ENCODE measurements at regions not wholly inside any gene's neighbourhood (a gene's known extent, or its start where the extent isn't known, plus 50 kb on each side); places are given as distances from the start of the nearest gene placed in this dataset.

DNA sequence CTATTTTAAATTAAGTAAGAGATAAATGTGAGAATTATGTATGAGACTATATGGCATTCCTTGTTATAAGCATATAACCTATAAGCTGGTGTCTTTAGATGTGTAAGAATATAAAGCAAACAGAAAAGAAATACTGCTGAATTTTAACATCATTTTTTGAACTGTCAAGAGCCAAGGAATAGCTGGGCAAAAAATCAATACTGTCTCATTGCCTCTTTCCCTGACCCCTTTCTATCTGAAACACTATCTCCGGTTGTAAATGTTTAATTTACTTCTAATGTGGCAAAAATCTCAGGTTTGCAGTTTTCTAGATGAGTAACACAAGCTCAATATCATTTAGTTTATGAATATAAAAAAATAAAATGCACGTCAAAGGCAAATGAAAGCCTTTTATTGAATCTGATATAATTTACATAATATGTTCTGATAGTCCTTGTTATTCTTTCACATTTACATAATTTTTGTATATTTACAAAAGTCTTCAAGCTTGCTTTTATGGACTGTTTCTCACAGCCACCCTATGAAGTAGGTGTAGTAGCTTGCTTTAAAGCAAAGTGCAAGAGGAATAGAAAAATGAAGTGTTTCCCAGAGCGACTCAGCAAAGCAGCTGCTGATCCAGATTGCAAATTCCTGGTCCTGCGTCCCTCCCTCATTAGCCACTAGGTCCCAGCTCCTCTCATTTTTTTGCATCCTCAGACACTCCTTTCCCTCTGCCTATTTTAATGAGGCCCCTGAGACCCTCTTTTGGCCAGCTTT lies 188.2 kb upstream of the RFC3 start:
- Histone ChIP-seq H3K4me1 (ENCODE audit: control insufficient read depth in 1 of 2, insufficient read depth in 1 of 2, low read depth in 1 of 2, low read length in 1 of 2) (no peaks in the 10 kb centered on the region), H3K27ac (no peak overlapping the region), H3K36me3 (no peaks in the 10 kb centered on the region), H3K4me3 (ENCODE audit: low read depth in 1 of 2, low read length in 1 of 2) (no peak overlapping the region), H3K27me3 (no peaks in the 10 kb centered on the region), H3K9me3 (no peaks in the 10 kb centered on the region)
- TF ChIP-seq, protein P1, sequence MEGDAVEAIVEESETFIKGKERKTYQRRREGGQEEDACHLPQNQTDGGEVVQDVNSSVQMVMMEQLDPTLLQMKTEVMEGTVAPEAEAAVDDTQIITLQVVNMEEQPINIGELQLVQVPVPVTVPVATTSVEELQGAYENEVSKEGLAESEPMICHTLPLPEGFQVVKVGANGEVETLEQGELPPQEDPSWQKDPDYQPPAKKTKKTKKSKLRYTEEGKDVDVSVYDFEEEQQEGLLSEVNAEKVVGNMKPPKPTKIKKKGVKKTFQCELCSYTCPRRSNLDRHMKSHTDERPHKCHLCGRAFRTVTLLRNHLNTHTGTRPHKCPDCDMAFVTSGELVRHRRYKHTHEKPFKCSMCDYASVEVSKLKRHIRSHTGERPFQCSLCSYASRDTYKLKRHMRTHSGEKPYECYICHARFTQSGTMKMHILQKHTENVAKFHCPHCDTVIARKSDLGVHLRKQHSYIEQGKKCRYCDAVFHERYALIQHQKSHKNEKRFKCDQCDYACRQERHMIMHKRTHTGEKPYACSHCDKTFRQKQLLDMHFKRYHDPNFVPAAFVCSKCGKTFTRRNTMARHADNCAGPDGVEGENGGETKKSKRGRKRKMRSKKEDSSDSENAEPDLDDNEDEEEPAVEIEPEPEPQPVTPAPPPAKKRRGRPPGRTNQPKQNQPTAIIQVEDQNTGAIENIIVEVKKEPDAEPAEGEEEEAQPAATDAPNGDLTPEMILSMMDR (IDR thresholded peaks at IDR 0.05) = no peak

DNA sequence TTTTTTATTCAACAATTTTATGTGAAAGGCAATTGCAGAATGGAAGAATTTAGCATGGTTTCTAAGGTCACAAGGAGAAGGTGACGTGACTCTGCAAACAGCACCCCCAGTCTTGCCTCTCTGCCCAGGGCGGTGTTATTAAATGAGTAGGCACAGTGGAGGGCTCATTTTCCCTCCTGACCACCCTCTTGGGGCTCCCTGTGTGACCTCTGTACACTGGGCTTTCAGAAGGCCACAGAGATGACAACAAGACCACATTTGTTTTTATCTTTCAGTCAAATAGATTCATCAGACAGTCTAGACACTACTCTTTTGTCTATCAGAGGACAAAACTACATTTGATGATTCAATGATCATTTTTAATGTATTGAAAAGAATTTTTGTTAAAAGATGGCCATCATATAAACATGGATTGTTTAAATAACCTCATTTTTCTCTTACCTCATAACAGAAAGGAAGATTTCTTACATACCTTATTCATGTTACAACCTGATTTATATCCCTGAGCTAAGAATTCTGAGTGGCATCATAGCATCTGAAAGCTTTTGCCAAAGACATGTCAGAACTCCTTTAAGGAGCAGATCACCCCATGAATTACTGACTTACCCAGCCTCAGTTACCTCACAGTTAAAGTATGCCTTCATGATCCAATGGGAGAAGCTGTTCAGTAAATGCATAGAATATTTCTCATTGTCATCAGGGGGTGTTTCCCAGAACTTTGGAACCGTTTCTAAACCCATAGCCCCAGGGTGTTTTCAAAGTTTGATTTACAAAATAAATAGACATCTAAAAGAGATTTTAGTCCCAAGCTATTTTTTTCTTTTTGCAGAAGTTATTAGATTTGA lies 184.0 kb upstream of the RFC3 start:
- TF ChIP-seq, protein P1 (IDR thresholded peaks at IDR 0.05) = no peak
- Histone ChIP-seq H3K4me1 (ENCODE audit: control insufficient read depth in 1 of 2, insufficient read depth in 1 of 2, low read depth in 1 of 2, low read length in 1 of 2) (no peaks in the 10 kb centered on the region), H3K4me3 (ENCODE audit: low read depth in 1 of 2, low read length in 1 of 2) (no peak overlapping the region), H3K36me3 (no peaks in the 10 kb centered on the region), H3K9me3 (no peaks in the 10 kb centered on the region), H3K27me3 (no peaks in the 10 kb centered on the region), H3K27ac (no peak overlapping the region)

DNA sequence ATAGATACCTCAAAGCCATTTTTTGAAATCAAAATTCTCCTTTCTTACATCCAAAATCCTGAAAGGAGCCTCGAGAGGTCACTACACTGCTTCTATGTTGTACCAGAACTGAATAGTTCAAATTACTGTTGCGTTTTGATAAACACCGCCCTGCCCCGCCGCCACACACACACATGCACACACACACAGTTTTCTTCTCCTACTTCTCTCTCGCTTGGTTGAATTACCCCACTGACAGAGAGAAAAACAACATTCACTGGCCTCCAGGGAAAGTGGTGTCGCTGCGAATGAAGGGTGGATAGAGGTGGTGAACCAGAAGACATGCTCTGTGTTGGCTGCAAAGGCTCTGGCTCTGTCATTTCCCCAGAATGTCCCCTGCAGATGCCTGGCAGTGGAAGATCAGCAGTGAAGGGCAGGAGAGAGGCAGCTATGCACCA lies 183.4 kb upstream of the RFC3 start:
- Histone ChIP-seq H3K36me3 (no peaks in the 10 kb centered on the region), H3K4me3 (ENCODE audit: low read depth in 1 of 2, low read length in 1 of 2) (no peak overlapping the region), H3K4me1 (ENCODE audit: control insufficient read depth in 1 of 2, insufficient read depth in 1 of 2, low read depth in 1 of 2, low read length in 1 of 2) (no peaks in the 10 kb centered on the region), H3K27ac (no peak overlapping the region), H3K9me3 (no peaks in the 10 kb centered on the region), H3K27me3 (no peaks in the 10 kb centered on the region)
- TF ChIP-seq, protein P1 (IDR thresholded peaks at IDR 0.05) = no peak

DNA sequence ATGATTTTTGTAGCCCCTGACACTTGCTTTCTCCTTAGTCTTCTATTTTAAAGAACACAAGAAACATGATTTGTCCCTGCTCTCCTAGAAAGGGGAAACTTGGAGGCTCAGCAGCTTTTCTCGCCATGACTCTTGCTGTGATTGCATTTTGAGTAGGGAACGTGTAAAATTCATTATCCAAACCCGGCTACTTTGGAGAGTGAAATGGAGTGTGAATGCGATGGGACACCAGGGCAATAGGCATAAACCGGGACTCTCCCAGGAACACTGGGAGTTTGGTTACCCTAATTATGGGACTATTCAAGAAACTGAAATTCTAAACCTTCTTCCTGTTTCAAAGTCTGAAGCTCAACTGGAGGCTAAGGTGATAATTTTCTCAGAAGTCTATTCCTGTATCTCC lies 181.7 kb upstream of the RFC3 start:
- Histone ChIP-seq H3K4me1 (ENCODE audit: control insufficient read depth in 1 of 2, insufficient read depth in 1 of 2, low read depth in 1 of 2, low read length in 1 of 2) (no peaks in the 10 kb centered on the region), H3K27ac (no peak overlapping the region)
- TF ChIP-seq, protein P1 (IDR thresholded peaks at IDR 0.05) = no peak

DNA sequence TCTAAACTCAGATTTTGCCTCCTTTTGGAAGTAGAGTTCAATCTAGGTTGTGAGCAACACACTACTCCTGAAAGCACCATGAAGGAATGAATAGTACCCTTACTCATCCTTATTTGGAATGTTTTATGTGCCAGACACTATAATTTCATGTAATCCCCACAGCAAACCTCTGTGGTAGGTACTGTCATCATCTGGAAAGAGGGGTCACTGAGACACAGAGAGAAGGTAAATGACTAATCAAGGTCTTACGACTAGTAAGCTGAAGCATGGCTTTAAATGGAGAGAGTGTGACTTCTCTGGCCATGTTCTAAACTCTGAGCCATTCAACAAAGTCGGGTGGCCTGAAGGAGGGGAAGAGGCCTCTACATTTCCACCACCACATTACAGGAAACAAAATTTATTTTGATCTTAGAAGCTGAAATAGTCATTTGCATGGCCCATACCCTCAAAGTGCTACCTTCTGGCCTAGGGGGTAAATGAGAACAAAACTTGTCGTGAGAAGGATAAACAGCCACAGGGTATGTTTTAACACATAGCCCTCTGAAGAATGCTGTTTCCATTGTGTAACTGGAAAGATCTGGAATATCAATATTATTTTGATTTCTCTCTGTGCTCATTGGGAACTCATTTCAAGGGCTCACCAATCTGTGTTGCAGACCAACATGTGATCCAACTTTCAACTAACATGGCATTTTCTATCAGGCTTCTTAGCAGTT lies 180.8 kb upstream of the RFC3 start:
- TF ChIP-seq, protein P1 (IDR thresholded peaks at IDR 0.05) = no peak
- no peaks in the 10 kb centered on the region for H3K36me3 ChIP-seq
- H3K27me3 ChIP-seq = no peaks in the 10 kb centered on the region
- no peak overlapping the region for H3K27ac ChIP-seq
- no peak overlapping the region for H3K4me3 ChIP-seq (ENCODE audit: low read depth in 1 of 2, low read length in 1 of 2)
- H3K4me1 ChIP-seq (ENCODE audit: control insufficient read depth in 1 of 2, insufficient read depth in 1 of 2, low read depth in 1 of 2, low read length in 1 of 2) = no peaks in the 10 kb centered on the region
- no peaks in the 10 kb centered on the region for H3K9me3 ChIP-seq

More for the DNA sequence above, 181.7 kb upstream of the RFC3 start:
- Histone ChIP-seq H3K36me3 (no peaks in the 10 kb centered on the region), H3K27me3 (no peaks in the 10 kb centered on the region), H3K9me3 (no peaks in the 10 kb centered on the region), H3K4me3 (ENCODE audit: low read depth in 1 of 2, low read length in 1 of 2) (no peak overlapping the region)

Data from neutrophil (primary cell).